ENCODE measurements at regions not wholly inside any gene's neighbourhood (a gene's known extent, or its start where the extent isn't known, plus 50 kb on each side); places are given as distances from the start of the nearest gene placed in this dataset.

DNA sequence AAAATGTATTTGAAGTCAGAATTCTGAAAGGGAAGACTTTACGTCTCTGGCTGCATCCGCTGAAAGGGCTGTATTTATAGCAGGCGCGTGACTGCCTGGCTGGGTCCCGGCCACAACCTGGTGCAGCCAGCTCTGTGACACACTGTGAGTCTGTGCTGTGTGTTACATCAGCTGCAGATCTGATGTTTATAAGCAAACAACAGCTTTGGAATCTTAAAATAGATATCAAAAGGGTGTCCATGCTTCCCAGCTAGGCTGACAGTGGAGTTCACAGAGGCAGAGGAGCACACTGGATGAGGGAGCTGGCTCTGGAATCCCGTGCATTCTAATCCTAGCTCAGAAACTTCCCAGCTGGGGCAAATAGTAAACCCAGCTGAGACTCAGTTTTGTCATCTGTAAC is 433.4 kb upstream of the BRINP1 start:
- no peak for DNase-seq

- no peak for DNase-seq
Observed at GRCh38 chr9:119802133-119802532, 432.9 kb upstream of the BRINP1 start.

- no peak for DNase-seq
Observed at GRCh38 chr9:119801311-119801710, 432.1 kb upstream of the BRINP1 start.

DNA sequence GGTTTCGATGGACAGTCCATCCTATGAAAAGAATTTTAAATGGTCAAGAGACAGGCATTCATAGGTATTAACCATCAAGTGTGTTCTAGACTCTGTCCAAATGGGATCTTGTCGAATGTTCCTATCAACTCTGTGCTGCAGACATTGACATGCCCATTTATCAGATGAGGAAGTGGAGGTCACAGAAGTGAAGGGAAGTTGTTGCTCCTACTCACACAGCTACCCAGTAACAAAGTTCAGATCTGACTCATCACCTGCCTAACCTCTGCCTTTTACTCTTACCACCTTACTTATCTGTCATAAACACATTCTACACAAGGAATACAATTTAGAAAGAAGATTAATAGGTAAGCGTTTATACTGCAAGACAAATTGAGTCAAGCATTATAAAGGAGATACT is 426.2 kb upstream of the BRINP1 start:
- DNase-seq: no peak

- DNase-seq: no peak
Observed at GRCh38 chr9:119794836-119795235, 425.6 kb upstream of the BRINP1 start.

DNA sequence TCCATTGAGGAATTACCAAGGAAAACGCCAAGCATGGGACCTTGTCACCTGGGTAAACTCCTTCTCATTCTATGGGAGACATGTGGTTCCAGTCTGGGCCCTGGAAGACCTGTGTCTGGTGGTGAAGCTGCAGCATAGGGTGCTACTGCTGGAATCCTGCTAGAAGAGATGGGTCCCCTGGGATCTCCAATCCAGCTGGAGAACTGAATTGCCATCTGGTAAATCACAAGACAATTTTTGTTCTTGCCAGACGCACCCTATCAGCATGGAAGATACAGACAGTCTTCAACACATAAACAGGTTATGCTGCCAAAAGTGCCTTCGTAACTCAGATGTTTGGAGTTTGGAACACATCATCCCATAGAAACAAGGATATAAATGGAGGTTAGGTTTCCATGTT is 424.0 kb upstream of the BRINP1 start:
- no peak for DNase-seq

- no peak for DNase-seq
Observed at GRCh38 chr9:119792242-119792641, 423.0 kb upstream of the BRINP1 start.

GRCh38 chr9:119789987-119790386 is 420.8 kb upstream of the BRINP1 start:
- no peak for DNase-seq

DNA sequence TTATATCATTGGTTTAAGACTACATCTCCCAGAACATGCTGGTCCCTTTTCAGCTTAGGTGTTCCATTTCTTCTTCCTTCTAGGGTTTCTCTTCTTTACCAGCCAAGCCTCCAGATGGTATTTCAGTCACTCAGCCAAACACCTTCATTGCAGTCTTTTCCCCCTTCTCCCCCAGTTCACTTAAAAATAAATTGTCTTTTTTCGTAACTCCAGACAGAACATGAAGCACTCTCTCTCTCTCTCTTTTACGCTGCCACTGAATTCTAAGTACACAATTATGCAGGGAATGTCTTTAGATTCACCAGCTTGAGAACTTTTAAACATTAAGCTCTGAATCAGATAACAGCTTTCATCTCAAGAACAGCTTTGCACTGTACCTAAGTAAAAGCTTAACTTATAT is 419.7 kb upstream of the BRINP1 start:
- DNase-seq: no peak

- no peak for DNase-seq
Observed at GRCh38 chr9:119781886-119782285, 412.7 kb upstream of the BRINP1 start.

DNA sequence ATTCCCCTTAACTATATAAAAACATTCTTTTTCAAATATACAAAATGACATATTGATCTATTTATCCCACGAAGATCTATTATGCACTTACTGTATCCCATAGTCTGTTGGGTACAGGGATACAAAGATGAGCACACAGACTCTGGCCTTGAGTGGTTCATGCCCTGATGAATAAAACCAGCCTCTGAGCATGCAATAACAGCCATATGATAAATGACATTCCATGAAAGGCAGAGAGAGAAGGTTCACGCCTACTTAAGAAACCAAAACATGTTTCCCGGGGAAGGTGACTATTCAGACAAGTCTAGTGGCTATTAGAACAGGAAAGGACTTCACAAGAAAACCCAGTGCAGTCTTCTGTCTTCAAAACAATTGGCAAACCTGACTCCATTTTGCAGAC is 406.2 kb upstream of the BRINP1 start:
- DNase-seq: no peak

GRCh38 chr9:119773823-119774222 is 404.6 kb upstream of the BRINP1 start:
- no peak for DNase-seq

GRCh38 chr9:119771341-119771740 is 402.1 kb upstream of the BRINP1 start:
- no peak for DNase-seq

GRCh38 chr9:119768266-119768665 is 399.0 kb upstream of the BRINP1 start:
- DNase-seq: no peak

DNA sequence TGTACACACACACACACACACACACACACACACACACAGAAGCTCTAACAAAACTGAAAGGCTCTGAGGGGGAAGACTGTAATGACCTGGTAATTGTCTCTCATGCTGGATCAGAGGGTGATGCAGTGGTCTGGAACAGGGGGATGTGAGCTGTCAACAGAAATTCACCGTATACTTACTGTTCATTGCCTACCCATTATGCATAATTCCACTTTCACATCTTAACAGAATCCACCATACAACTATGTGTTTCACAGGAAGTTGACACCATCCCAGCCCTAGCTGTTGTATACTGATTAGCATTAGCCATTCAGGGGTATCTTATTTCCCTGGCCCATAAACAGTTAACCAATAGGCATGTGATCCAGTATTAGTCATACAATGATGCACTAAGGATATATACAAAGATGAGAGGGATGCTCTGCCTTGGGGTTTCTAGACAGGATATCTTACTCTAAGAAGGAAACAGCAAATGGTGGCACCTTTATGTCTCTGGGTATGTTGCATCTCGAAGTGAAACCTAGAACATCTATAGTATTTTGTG is 396.5 kb upstream of the BRINP1 start:
- no peak for DNase-seq

DNA sequence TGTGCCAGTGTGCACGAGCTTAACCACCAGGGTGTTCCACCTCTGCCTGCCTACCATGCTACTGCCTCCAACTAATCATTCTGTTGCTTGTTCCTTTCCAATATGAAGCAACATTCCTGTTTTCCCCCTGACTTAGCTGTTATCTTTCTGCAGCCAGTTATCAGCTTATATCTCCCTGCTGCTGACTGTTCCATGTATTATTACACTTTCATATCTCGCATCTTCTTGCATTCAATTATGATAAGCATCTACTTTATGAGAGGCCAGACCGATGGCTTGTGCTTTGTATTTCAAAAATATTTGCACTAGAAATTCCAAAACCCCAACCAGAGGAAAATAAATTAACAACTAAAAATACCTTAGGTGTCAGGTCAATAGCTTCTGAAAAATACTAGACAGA is 394.0 kb upstream of the BRINP1 start:
- DNase-seq: no peak

GRCh38 chr9:119761812-119762211 is 392.6 kb upstream of the BRINP1 start:
- DNase-seq: no peak

- no peak for DNase-seq
Observed at GRCh38 chr9:119758990-119759389, 389.8 kb upstream of the BRINP1 start.

DNA sequence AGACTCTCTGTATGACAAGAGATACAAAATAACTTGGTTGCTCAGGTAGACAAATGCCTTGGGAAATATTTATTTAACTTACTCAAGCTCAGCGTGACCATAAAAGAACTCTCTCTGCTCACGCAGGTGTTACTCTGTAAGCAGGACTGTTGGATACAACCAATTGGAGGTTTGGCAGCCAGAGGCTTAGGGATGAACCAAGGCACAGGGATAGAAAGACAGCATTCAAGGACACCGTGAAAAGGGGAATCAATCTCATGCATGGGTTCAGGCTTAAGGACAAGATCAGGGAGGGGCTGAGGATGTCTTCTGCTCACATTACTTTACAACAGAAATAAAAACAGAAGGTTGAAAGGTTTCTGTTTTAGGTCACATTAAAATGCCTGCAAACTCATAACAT is 389.0 kb upstream of the BRINP1 start:
- DNase-seq: no peak

- DNase-seq: no peak
Observed at GRCh38 chr9:119739476-119739875, 370.2 kb upstream of the BRINP1 start.

GRCh38 chr9:119736491-119737454 is 367.5 kb upstream of the BRINP1 start:
- no peak for DNase-seq

DNA sequence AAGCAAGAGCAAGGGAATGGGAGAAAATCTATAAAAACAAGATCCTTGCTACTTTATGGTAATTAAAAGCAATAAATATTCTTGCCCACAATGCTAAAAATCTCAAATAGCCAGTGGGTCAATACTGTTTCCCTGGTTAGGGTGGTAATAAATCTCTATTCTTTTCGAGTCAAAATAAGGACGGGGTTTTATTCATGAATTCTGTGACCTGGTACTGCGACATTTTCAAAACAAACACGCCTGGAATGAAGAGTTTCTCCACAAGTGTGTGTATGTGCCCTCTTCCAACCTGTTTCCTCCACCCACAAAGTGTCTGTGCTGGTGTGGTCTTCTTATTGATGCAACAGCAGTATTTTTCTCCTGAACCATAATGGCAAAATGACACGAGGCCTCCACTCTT is 358.8 kb upstream of the BRINP1 start:
- DNase-seq: no peak

GRCh38 chr9:119726035-119726434 is 356.8 kb upstream of the BRINP1 start:
- DNase-seq: no peak

GRCh38 chr9:119722384-119722783 is 353.1 kb upstream of the BRINP1 start:
- no peak for DNase-seq

GRCh38 chr9:119712325-119712724 is 343.1 kb upstream of the BRINP1 start:
- no peak for DNase-seq

All from hematopoietic multipotent progenitor cell treated with erythropoietin and hydrocortisone succinate and interleukin-3 and kit ligand, for 8 days (in vitro differentiated cells).